Tibial nerve (tissue), 3 donors: ENCODE measurements at regions not wholly inside any gene's neighbourhood (a gene's known extent, or its start where the extent isn't known, plus 50 kb on each side); places are given as distances from the start of the nearest gene placed in this dataset.

Experiments
- CTCF ChIP-seq, 5 experiments: fragments of 200-600 bp in 3 of 5; fragments of 450-650 bp in 2 of 5; sonication (generic) in 3 of 5; IDR thresholded peaks; one replicate each; pipeline ENCODE4 v1.5.1; 2016 to 2019; ENCODE audit warnings: antibody characterized with exemption in 5 of 5, mild to moderate bottlenecking in 3 of 5, moderate library complexity in 2 of 5
- POLR2A ChIP-seq, 2 donors: fragments of 450-650 bp; IDR thresholded peaks; one replicate each; pipeline ENCODE4 v1.6.1; 2017; ENCODE audit warnings: antibody characterized with exemption in 2 of 2, mild to moderate bottlenecking in 2 of 2, moderate library complexity in 2 of 2

DNA sequence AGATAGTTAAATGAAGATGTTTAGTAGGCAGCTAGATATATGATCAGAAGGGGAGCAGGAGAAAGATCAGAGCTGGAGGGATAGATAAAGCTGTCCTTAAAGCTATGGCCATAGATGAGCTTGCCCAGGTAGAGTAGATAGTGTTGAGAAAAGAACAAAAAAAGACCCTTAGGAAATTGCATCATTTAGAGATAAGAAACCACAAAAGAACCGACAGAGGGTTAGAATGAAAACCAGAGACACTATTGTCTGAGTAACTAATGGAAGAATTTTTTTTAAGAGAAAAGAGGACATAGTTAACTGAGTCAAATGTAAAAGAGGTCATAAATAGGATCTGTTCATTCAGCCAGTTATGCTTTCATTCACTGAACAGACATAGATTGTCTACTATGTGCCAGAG lies 101.8 kb downstream of the TNFAIP3 start:
- TF ChIP-seq CTCF (IDR thresholded peaks at IDR 0.05) = no peak
- TF ChIP-seq POLR2A (IDR thresholded peaks at IDR 0.05) = no peak
